GM18507 (cell line): ENCODE measurements at regions not wholly inside any gene's neighbourhood (a gene's known extent, or its start where the extent isn't known, plus 50 kb on each side); places are given as distances from the start of the nearest gene placed in this dataset.

Source experiments
- DNase-seq: peaks from one replicate; pipeline ENCODE4 v3.0.0; 2011; ENCODE audit warnings: low read depth; ENCODE audit not compliant: insufficient read length; ENCODE audit errors: extremely low spot score
- FAIRE-seq: peaks from 2 replicates; lab custom pipeline; 2011; peaks lifted over from hg19 to GRCh38; lab: Jason Lieb, UNC

GRCh38 chr12:81988362-81988761 lies 229.2 kb upstream of the PPFIA2 start:
- DNase-seq (no peak), FAIRE-seq (no peak)

- no peak for DNase-seq
- no peak for FAIRE-seq
Measured at GRCh38 chr12:81987371-81987770, 228.2 kb upstream of the PPFIA2 start.

GRCh38 chr12:81976661-81977060 lies 217.5 kb upstream of the PPFIA2 start:
- FAIRE-seq (no peak), DNase-seq (no peak)

- no peak for DNase-seq
- no peak for FAIRE-seq
Measured at GRCh38 chr12:81974762-81975161, 215.6 kb upstream of the PPFIA2 start.

- FAIRE-seq (no peak), DNase-seq (no peak)
Measured at GRCh38 chr12:81968421-81968820, 209.3 kb upstream of the PPFIA2 start.

GRCh38 chr12:81963636-81964035 lies 204.5 kb upstream of the PPFIA2 start:
- no peak for DNase-seq
- no peak for FAIRE-seq

GRCh38 chr12:81963026-81963425 lies 203.9 kb upstream of the PPFIA2 start:
- DNase-seq = no peak
- FAIRE-seq = no peak

- no peak for DNase-seq
- FAIRE-seq = no peak
Measured at GRCh38 chr12:81962126-81962856, 203.1 kb upstream of the PPFIA2 start.

- DNase-seq (no peak), FAIRE-seq (no peak)
Measured at GRCh38 chr12:81958406-81958805, 199.3 kb upstream of the PPFIA2 start.

GRCh38 chr12:81957631-81958030 lies 198.5 kb upstream of the PPFIA2 start:
- no peak for FAIRE-seq
- DNase-seq = no peak

- DNase-seq (no peak), FAIRE-seq (no peak)
Measured at GRCh38 chr12:81956468-81956860, 197.3 kb upstream of the PPFIA2 start.

GRCh38 chr12:81953541-81953940 lies 194.4 kb upstream of the PPFIA2 start:
- no peak for DNase-seq
- FAIRE-seq = no peak

GRCh38 chr12:81950871-81951270 lies 191.7 kb upstream of the PPFIA2 start:
- FAIRE-seq = no peak

GRCh38 chr12:81949841-81950308 lies 190.7 kb upstream of the PPFIA2 start:
- FAIRE-seq (no peak), DNase-seq (no peak)

More at GRCh38 chr12:81950871-81951270, 191.7 kb upstream of the PPFIA2 start:
- no peak for DNase-seq

- DNase-seq (no peak), FAIRE-seq (no peak)
Measured at GRCh38 chr12:81949416-81949815, 190.3 kb upstream of the PPFIA2 start.

- FAIRE-seq (no peak), DNase-seq (no peak)
Measured at GRCh38 chr12:81944886-81945285, 185.7 kb upstream of the PPFIA2 start.

GRCh38 chr12:81942594-81942993 lies 183.4 kb upstream of the PPFIA2 start:
- no peak for FAIRE-seq
- DNase-seq = no peak

- DNase-seq (no peak), FAIRE-seq (no peak)
Measured at GRCh38 chr12:81930037-81930436, 170.9 kb upstream of the PPFIA2 start.

GRCh38 chr12:81896771-81897170 lies 137.6 kb upstream of the PPFIA2 start:
- FAIRE-seq (no peak), DNase-seq (no peak)

GRCh38 chr12:81888961-81889360 lies 129.8 kb upstream of the PPFIA2 start:
- no peak for FAIRE-seq
- DNase-seq = no peak

GRCh38 chr12:81888106-81888740 lies 129.1 kb upstream of the PPFIA2 start:
- no peak for DNase-seq
- FAIRE-seq = no peak
